ENCODE measurements at regions not wholly inside any gene's neighbourhood (a gene's known extent, or its start where the extent isn't known, plus 50 kb on each side); places are given as distances from the start of the nearest gene placed in this dataset.

- DNase-seq (ENCODE audit: low spot score in 2 of 2): no peak
- H3K4me3 ChIP-seq (ENCODE audit: low read depth, poor library complexity, severe bottlenecking): no peak overlapping the region
- WGBS, 2 donors: 73 to 74% methylated on average over 11 of the region's 11 CpGs
- intact Hi-C loops (cut with DNase I; ENCODE audit: low total_unique reads): no loop called here
- no peak for TF ChIP-seq CTCF (IDR thresholded peaks at IDR 0.05)
- TF ChIP-seq POLR2A (IDR thresholded peaks at IDR 0.05): no peak
Observed at GRCh38 chr5:6083311-6083978, 294.9 kb downstream of the MED10 start.

- H3K4me3 ChIP-seq (ENCODE audit: low read depth, poor library complexity, severe bottlenecking): no peak overlapping the region
- 71 to 73% methylated on average over 2 of the region's 2 CpGs for WGBS, 2 donors
- intact Hi-C loops (cut with DNase I; ENCODE audit: low total_unique reads): no loop called here
- TF ChIP-seq CTCF (IDR thresholded peaks at IDR 0.05): no peak
- TF ChIP-seq POLR2A (IDR thresholded peaks at IDR 0.05): no peak
- DNase-seq (ENCODE audit: low spot score in 2 of 2): no peak
Observed at GRCh38 chr5:6082685-6083084, 295.7 kb downstream of the MED10 start.

GRCh38 chr5:6081727-6082210 is 296.6 kb downstream of the MED10 start:
- H3K4me3 ChIP-seq (ENCODE audit: low read depth, poor library complexity, severe bottlenecking): no peak overlapping the region
- 70 to 75% methylated on average over 4 of the region's 4 CpGs for WGBS, 2 donors
- intact Hi-C loops (cut with DNase I; ENCODE audit: low total_unique reads): no loop called here
- DNase-seq (ENCODE audit: low spot score in 2 of 2): no peak
- TF ChIP-seq POLR2A (IDR thresholded peaks at IDR 0.05) (no peak), CTCF (IDR thresholded peaks at IDR 0.05) (no peak)

- WGBS, 2 donors: 90 to 95% methylated on average over 9 to 10 of the region's 10 CpGs
- intact Hi-C loops (cut with DNase I; ENCODE audit: low total_unique reads): no loop called here
Observed at GRCh38 chr5:6080930-6081726, 297.2 kb downstream of the MED10 start.

GRCh38 chr5:6080436-6080835 is 297.9 kb downstream of the MED10 start:
- TF ChIP-seq POLR2A (IDR thresholded peaks at IDR 0.05) (no peak), CTCF (IDR thresholded peaks at IDR 0.05) (no peak)
- intact Hi-C loops (cut with DNase I; ENCODE audit: low total_unique reads): no loop called here
- DNase-seq (ENCODE audit: low spot score in 2 of 2): no peak
- no peak overlapping the region for H3K4me3 ChIP-seq (ENCODE audit: low read depth, poor library complexity, severe bottlenecking)
- 82 to 85% methylated on average over 7 of the region's 7 CpGs for WGBS, 2 donors

More at GRCh38 chr5:6080930-6081726, 297.2 kb downstream of the MED10 start:
- H3K4me3 ChIP-seq (ENCODE audit: low read depth, poor library complexity, severe bottlenecking): no peak overlapping the region
- TF ChIP-seq POLR2A (IDR thresholded peaks at IDR 0.05) (no peak), CTCF (IDR thresholded peaks at IDR 0.05) (no peak)
- DNase-seq (ENCODE audit: low spot score in 2 of 2): no peak
